Transverse colon (tissue), 4 donors: ENCODE measurements at regions not wholly inside any gene's neighbourhood (a gene's known extent, or its start where the extent isn't known, plus 50 kb on each side); places are given as distances from the start of the nearest gene placed in this dataset.
"Not testable (repeated sequence)": the region's sequence is repeated elsewhere in the genome, so short reads cannot be mapped to it uniquely, and the experiment has no call there.

ENCODE experiments used
- DNase-seq: peaks from one replicate; pipeline ENCODE4 v3.0.0-alpha.2; 2019
- H3K27ac ChIP-seq, 4 donors: fragments of 200-600 bp; sonication (generic); 2 replicates each; pipeline ENCODE4 v1.5.1; 2016 to 2018; ENCODE audit warnings: inconsistent platforms in 4 of 4
- H3K27me3 ChIP-seq: fragments of 200-600 bp; sonication (generic); 2 replicates; pipeline ENCODE4 v1.5.1; 2017; ENCODE audit warnings: inconsistent platforms
- H3K36me3 ChIP-seq, 4 donors: fragments of 200-600 bp; sonication (generic); 2 replicates each; pipeline ENCODE4 v1.5.1; 2017 to 2019; ENCODE audit warnings: inconsistent platforms in 4 of 4
- H3K4me1 ChIP-seq, 4 donors: fragments of 200-600 bp; sonication (generic); 2 replicates each; pipeline ENCODE4 v1.5.1; 2017 to 2020; ENCODE audit warnings: inconsistent platforms in 4 of 4
- H3K4me3 ChIP-seq, 4 donors: fragments of 200-600 bp; sonication (generic); 1 replicate in 1 of 4; 2 replicates in 3 of 4; pipeline versions ENCODE4 v1.5.1 to v1.6.1; 2017 to 2019; ENCODE audit warnings: inconsistent platforms in 4 of 4
- H3K9me3 ChIP-seq, 2 donors: fragments of 200-600 bp; sonication (generic); 2 replicates each; pipeline ENCODE4 v1.5.1; 2017 to 2019; ENCODE audit warnings: inconsistent platforms in 2 of 2
- CTCF ChIP-seq, 5 experiments: fragments of 200-600 bp in 3 of 5; fragments of 450-650 bp in 2 of 5; sonication (generic) in 3 of 5; IDR thresholded peaks; 1 replicate in 2 of 5; 2 replicates in 3 of 5; pipeline ENCODE4 v1.5.1; 2016 to 2017; ENCODE audit warnings: antibody characterized with exemption in 5 of 5, inconsistent platforms in 3 of 5, mild to moderate bottlenecking in 2 of 5, moderate library complexity in 1 of 5
- EP300 ChIP-seq: sonication (generic); formaldehyde crosslinking; IDR thresholded peaks from one replicate; pipeline ENCODE4 v1.6.1; 2017; ENCODE audit warnings: antibody characterized with exemption, low read depth
- POLR2A ChIP-seq: fragments of 450-650 bp; IDR thresholded peaks from one replicate; pipeline ENCODE4 v1.6.1; 2016; ENCODE audit warnings: antibody characterized with exemption, mild to moderate bottlenecking, moderate library complexity
- POLR2AphosphoS5 ChIP-seq, 3 donors: sonication (generic); formaldehyde crosslinking; IDR thresholded peaks; one replicate each; pipeline ENCODE4 v1.6.1; 2016; ENCODE audit warnings: antibody characterized with exemption in 3 of 3
- WGBS, 2 donors: methylation state at CpG; one replicate each; pipeline ENCODE4 v1.1.5; 2018; ENCODE audit warnings: low coverage in 1 of 2; 5-methylcytosine and 5-hydroxymethylcytosine counted together
- in situ Hi-C, 4 donors: fragments of 200-750 bp; cut with MboI; loops; one replicate each; pipeline versions ENCODE4 v1.15.0 to v1.15.1; 2017; ENCODE audit warnings: low sequenced_read_pairs in 3 of 4, low pct_ligation_motif_present in 1 of 4, low pct_unique_long_range_greater_than_20kb in 1 of 4
- intact Hi-C: fragments of 100-400 bp; cut with DNase I; formaldehyde crosslinking; loops from one replicate; pipeline ENCODE4 v1.15.1; 2023; ENCODE audit warnings: low total_unique reads

GRCh38 chr1:38775175-38775845 is 84.3 kb downstream of the RRAGC start:
- Histone ChIP-seq H3K9me3 (no peaks in the 10 kb centered on the region), H3K27me3 (peaks cover 11% of the 10 kb centered on the region), H3K36me3 (no peaks in the 10 kb centered on the region), H3K4me3 (no peak overlapping the region), H3K27ac (no peak overlapping the region), H3K4me1 (no peaks in the 10 kb centered on the region)
- 57 to 85% methylated on average over 2 to 9 of the region's 9 CpGs for WGBS, 2 donors
- intact Hi-C loops (no loop called here), in situ Hi-C loops (no loop called here)
- DNase-seq = no peak
- TF ChIP-seq POLR2AphosphoS5 (IDR thresholded peaks at IDR 0.05) (no peak), POLR2A (no peak), EP300 (no peak), CTCF (IDR thresholded peaks at IDR 0.05) (no peak)

- TF ChIP-seq EP300 = no peak
- TF ChIP-seq CTCF (IDR thresholded peaks at IDR 0.05) = no peak
- TF ChIP-seq POLR2A = no peak
- no peak for TF ChIP-seq POLR2AphosphoS5 (IDR thresholded peaks at IDR 0.05)
- no peaks in the 10 kb centered on the region for H3K4me1 ChIP-seq
- DNase-seq = no peak
- in situ Hi-C loops (no loop called here), intact Hi-C loops (no loop called here)
- no peaks in the 10 kb centered on the region for H3K27me3 ChIP-seq
- H3K27ac ChIP-seq = no peak overlapping the region
- 54% methylated on average over 2 of the region's 2 CpGs; no CpG with 5 or more reads in 1 of the 2 donors for WGBS, 2 donors
- no peaks in the 10 kb centered on the region for H3K9me3 ChIP-seq
- H3K36me3 ChIP-seq = no peaks in the 10 kb centered on the region
- H3K4me3 ChIP-seq = no peak overlapping the region
Measured at GRCh38 chr1:38773483-38773882, 86.1 kb downstream of the RRAGC start.

GRCh38 chr1:38772953-38773352 is 86.6 kb downstream of the RRAGC start:
- in situ Hi-C loops (no loop called here), intact Hi-C loops (no loop called here)
- Histone ChIP-seq H3K36me3 (no peaks in the 10 kb centered on the region), H3K4me3 (no peak overlapping the region), H3K9me3 (no peaks in the 10 kb centered on the region), H3K27ac (no peak overlapping the region), H3K27me3 (no peaks in the 10 kb centered on the region), H3K4me1 (no peaks in the 10 kb centered on the region)
- no peak for TF ChIP-seq EP300
- no peak for TF ChIP-seq POLR2AphosphoS5 (IDR thresholded peaks at IDR 0.05)
- no peak for TF ChIP-seq POLR2A
- no peak for TF ChIP-seq CTCF (IDR thresholded peaks at IDR 0.05)
- 72 to 74% methylated on average over 3 of the region's 3 CpGs for WGBS, 2 donors
- no peak for DNase-seq

GRCh38 chr1:38772026-38772425 is 87.5 kb downstream of the RRAGC start:
- intact Hi-C loops (no loop called here), in situ Hi-C loops (no loop called here)
- no peak for DNase-seq
- TF ChIP-seq POLR2A = no peak
- TF ChIP-seq CTCF (IDR thresholded peaks at IDR 0.05) = no peak
- TF ChIP-seq EP300 = no peak
- no peak for TF ChIP-seq POLR2AphosphoS5 (IDR thresholded peaks at IDR 0.05)
- Histone ChIP-seq H3K27me3 (no peaks in the 10 kb centered on the region), H3K9me3 (no peaks in the 10 kb centered on the region), H3K4me1 (no peaks in the 10 kb centered on the region), H3K36me3 (no peaks in the 10 kb centered on the region), H3K27ac (no peak overlapping the region), H3K4me3 (no peak overlapping the region)
- WGBS, 2 donors = 49% methylated on average over 4 of the region's 4 CpGs; no CpG with 5 or more reads in 1 of the 2 donors

GRCh38 chr1:38770516-38771173 is 88.9 kb downstream of the RRAGC start:
- 93 to 97% methylated on average over 2 to 3 of the region's 5 CpGs for WGBS, 2 donors
- H3K4me3 ChIP-seq, DNase-seq, H3K4me1 ChIP-seq, H3K27me3 ChIP-seq, in situ Hi-C loops, H3K9me3 ChIP-seq, H3K36me3 ChIP-seq, intact Hi-C loops, H3K27ac ChIP-seq: not testable (repeated sequence)
